CMK (cell line): ENCODE measurements at regions not wholly inside any gene's neighbourhood (a gene's known extent, or its start where the extent isn't known, plus 50 kb on each side); places are given as distances from the start of the nearest gene placed in this dataset.

ENCODE experiments used
- DNase-seq: peaks from one replicate; pipeline ENCODE4 v3.0.0-alpha.2; 2010; ENCODE audit warnings: low read depth

- DNase-seq: no peak
These were observed 58.5 kb upstream of the RAB27B start for GRCh38 chr18:54769526-54770464.

DNA sequence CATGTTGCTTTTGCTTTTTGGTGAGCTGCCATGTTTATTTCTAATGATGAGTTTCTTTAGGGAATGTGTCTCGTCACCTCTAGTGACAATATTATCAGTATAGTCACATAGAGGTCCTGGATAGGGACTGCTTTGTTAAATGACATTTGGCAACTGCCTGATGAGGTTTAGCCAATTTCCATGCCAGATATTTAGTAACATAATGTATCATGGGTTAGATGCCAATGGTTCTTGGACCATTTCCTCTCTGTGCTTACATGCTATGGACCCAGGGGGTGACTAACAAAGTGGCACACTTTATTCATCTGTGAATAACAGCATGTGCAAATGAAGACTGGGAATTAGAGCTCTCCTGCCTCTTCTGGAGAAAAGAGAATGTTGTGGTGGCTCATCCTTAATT lies 56.2 kb upstream of the RAB27B start:
- DNase-seq: no peak

- DNase-seq: no peak
These were observed 53.9 kb upstream of the RAB27B start for GRCh38 chr18:54774423-54774822.

- DNase-seq: no peak
These were observed 53.2 kb upstream of the RAB27B start for GRCh38 chr18:54774981-54775665.

DNA sequence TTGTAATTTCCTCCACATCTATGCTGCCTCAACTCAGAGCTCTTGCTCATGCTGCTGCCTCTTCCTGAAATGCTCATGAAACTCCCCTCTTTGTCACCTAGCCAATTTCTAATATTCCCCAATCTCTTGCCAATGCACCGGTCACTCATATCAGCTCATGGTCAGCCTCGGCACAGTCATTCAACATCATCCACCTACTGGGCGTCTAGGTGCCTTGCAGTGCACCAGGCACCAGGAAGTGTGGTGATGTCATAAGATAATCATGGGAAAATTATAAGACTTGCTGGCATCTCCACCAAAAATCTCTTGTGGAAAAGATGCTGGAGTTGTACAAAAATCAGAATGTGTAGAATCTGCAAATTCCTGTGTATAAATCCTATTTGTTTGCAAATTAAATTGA lies 52.6 kb upstream of the RAB27B start:
- no peak for DNase-seq

- no peak for DNase-seq
These were observed 51.8 kb upstream of the RAB27B start for GRCh38 chr18:54776282-54776977.

GRCh38 chr18:54777118-54777791 lies 51.0 kb upstream of the RAB27B start:
- DNase-seq: no peak

GRCh38 chr18:54777989-54778388 lies 50.3 kb upstream of the RAB27B start:
- DNase-seq: no peak
